WTC11 (cell line): ENCODE measurements at regions not wholly inside any gene's neighbourhood (a gene's known extent, or its start where the extent isn't known, plus 50 kb on each side); places are given as distances from the start of the nearest gene placed in this dataset.

Experiments
- ESRRA ChIP-seq: sonication (generic); formaldehyde crosslinking; IDR thresholded peaks from 2 replicates; pipeline ENCODE4 v1.8.1; 2022; ENCODE audit warnings: mild to moderate bottlenecking, missing genetic modification reagents, borderline replicate concordance
- MAX ChIP-seq: sonication (generic); formaldehyde crosslinking; IDR thresholded peaks from 2 replicates; pipeline ENCODE4 v1.8.0; 2022; ENCODE audit warnings: mild to moderate bottlenecking, missing genetic modification reagents
- NR2C2 ChIP-seq: sonication (generic); formaldehyde crosslinking; IDR thresholded peaks from 2 replicates; pipeline ENCODE4 v1.8.0; 2022; ENCODE audit warnings: mild to moderate bottlenecking, missing genetic modification reagents
- SMAD4 ChIP-seq: sonication (generic); formaldehyde crosslinking; IDR thresholded peaks from 2 replicates; pipeline ENCODE4 v1.8.0; 2022; ENCODE audit warnings: mild to moderate bottlenecking, missing genetic modification reagents
- TF ChIP-seq, protein P1 (sequence below): fragments of 200-600 bp; IDR thresholded peaks from 2 replicates; pipeline ENCODE4 v1.8.0; 2022; ENCODE audit warnings: antibody characterized with exemption
- TF ChIP-seq, protein P2 (sequence below): sonication (generic); formaldehyde crosslinking; conservative IDR thresholded peaks from 2 replicates; pipeline ENCODE4 v1.8.1; 2022; ENCODE audit warnings: mild to moderate bottlenecking, missing genetic modification reagents
- TF ChIP-seq, protein P3 (sequence below): sonication (generic); formaldehyde crosslinking; IDR thresholded peaks from 2 replicates; pipeline ENCODE4 v1.8.0; 2022; ENCODE audit warnings: mild to moderate bottlenecking, missing genetic modification reagents

- TF ChIP-seq, protein P1, sequence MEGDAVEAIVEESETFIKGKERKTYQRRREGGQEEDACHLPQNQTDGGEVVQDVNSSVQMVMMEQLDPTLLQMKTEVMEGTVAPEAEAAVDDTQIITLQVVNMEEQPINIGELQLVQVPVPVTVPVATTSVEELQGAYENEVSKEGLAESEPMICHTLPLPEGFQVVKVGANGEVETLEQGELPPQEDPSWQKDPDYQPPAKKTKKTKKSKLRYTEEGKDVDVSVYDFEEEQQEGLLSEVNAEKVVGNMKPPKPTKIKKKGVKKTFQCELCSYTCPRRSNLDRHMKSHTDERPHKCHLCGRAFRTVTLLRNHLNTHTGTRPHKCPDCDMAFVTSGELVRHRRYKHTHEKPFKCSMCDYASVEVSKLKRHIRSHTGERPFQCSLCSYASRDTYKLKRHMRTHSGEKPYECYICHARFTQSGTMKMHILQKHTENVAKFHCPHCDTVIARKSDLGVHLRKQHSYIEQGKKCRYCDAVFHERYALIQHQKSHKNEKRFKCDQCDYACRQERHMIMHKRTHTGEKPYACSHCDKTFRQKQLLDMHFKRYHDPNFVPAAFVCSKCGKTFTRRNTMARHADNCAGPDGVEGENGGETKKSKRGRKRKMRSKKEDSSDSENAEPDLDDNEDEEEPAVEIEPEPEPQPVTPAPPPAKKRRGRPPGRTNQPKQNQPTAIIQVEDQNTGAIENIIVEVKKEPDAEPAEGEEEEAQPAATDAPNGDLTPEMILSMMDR: no peak
- TF ChIP-seq, protein P2, sequence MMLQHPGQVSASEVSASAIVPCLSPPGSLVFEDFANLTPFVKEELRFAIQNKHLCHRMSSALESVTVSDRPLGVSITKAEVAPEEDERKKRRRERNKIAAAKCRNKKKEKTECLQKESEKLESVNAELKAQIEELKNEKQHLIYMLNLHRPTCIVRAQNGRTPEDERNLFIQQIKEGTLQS (CRISPR knock-in tag): no peak
- TF ChIP-seq ESRRA (CRISPR knock-in tag): no peak
- TF ChIP-seq MAX (CRISPR knock-in tag): no peak
- no peak for TF ChIP-seq SMAD4 (CRISPR knock-in tag)
- no peak for TF ChIP-seq NR2C2 (CRISPR knock-in tag)
- TF ChIP-seq, protein P3, sequence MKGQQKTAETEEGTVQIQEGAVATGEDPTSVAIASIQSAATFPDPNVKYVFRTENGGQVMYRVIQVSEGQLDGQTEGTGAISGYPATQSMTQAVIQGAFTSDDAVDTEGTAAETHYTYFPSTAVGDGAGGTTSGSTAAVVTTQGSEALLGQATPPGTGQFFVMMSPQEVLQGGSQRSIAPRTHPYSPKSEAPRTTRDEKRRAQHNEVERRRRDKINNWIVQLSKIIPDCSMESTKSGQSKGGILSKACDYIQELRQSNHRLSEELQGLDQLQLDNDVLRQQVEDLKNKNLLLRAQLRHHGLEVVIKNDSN (CRISPR knock-in tag): no peak
These were observed 183.5 kb upstream of the DPYD start for GRCh38 chr1:98104289-98104688.
